Panc1 (cell line): ENCODE measurements at regions not wholly inside any gene's neighbourhood (a gene's known extent, or its start where the extent isn't known, plus 50 kb on each side); places are given as distances from the start of the nearest gene placed in this dataset.
"Not testable (repeated sequence)": the region's sequence is repeated elsewhere in the genome, so short reads cannot be mapped to it uniquely, and the experiment has no call there.

Source experiments
- ATAC-seq: fragments of 200-7000 bp; cut with Tn5 transposase; 2 replicates; pipeline ENCODE4 v1.9.1; 2020; ENCODE audit warnings: mild to moderate bottlenecking, moderate library complexity
- BruUV-seq: library from RNA; stranded (reverse); fragments of 400-500 nt; replicated peaks from 2 replicates; lab custom pipeline; 2021; lab: Mats Ljungman, UMichigan
- CTCF ChIA-PET: fragments of 300-600 bp; sonication (Branson Sonifier 250); formaldehyde crosslinking; loops from one replicate; lab custom pipeline; 2022; ENCODE audit warnings: antibody characterized with exemption; lab: Charles Lee
- POLR2A ChIA-PET: fragments of 300-600 bp; sonication (Branson Sonifier 250); formaldehyde crosslinking; loops from one replicate; lab custom pipeline; 2022; ENCODE audit warnings: antibody characterized with exemption; lab: Charles Lee
- DNase-seq: peaks from one replicate; pipeline ENCODE4 v3.0.0-alpha.2; 2010; ENCODE audit warnings: low read depth, low spot score
- H3K27ac ChIP-seq: 2 replicates; pipeline ENCODE4 v1.5.1; 2011; ENCODE audit warnings: mild to moderate bottlenecking, low read length, inconsistent platforms
- H3K27me3 ChIP-seq: fragments of 200-500 bp; sonication (Bioruptor generic); 2 replicates; pipeline ENCODE4 v1.6.0; 2014; ENCODE audit warnings: low read length, inconsistent platforms; ENCODE audit not compliant: control insufficient read depth, insufficient read depth
- H3K36me3 ChIP-seq: fragments of 200-500 bp; sonication (Bioruptor generic); 2 replicates; pipeline ENCODE4 v1.5.1; 2014; ENCODE audit warnings: inconsistent platforms, mild to moderate bottlenecking, low read length, moderate library complexity; ENCODE audit not compliant: control insufficient read depth, insufficient read depth
- H3K4me1 ChIP-seq: 2 replicates; pipeline ENCODE4 v1.5.1; 2011; ENCODE audit warnings: inconsistent platforms, mild to moderate bottlenecking, low read length, moderate library complexity; ENCODE audit not compliant: control insufficient read depth, insufficient read depth
- H3K4me3 ChIP-seq, 2 experiments: 2 replicates each; pipeline ENCODE4 v1.5.1; 2011 to 2012; ENCODE audit warnings: low read depth in 2 of 2, low read length in 2 of 2, mild to moderate bottlenecking in 2 of 2, inconsistent platforms in 1 of 2, moderate library complexity in 1 of 2
- H3K9me3 ChIP-seq: fragments of 200-500 bp; sonication (Bioruptor generic); 2 replicates; pipeline ENCODE4 v1.5.1; 2014; ENCODE audit warnings: low read depth, mild to moderate bottlenecking, inconsistent platforms, low read length, moderate library complexity; ENCODE audit not compliant: control insufficient read depth, insufficient read depth
- CTCF ChIP-seq: fragments of 450-650 bp; IDR thresholded peaks from 2 replicates; pipeline ENCODE4 v1.5.1; 2017; ENCODE audit warnings: mild to moderate bottlenecking
- POLR2AphosphoS5 ChIP-seq: IDR thresholded peaks from 2 replicates; pipeline ENCODE4 v1.6.1; 2012; ENCODE audit warnings: mild to moderate bottlenecking, low read depth, low read length, moderate library complexity
- REST ChIP-seq, 2 experiments: IDR thresholded peaks; 2 replicates each; pipeline ENCODE4 v1.6.1; 2011 to 2012; ENCODE audit warnings: low read depth in 2 of 2, control low read depth in 1 of 2, low read length in 1 of 2, mild to moderate bottlenecking in 1 of 2, moderate library complexity in 1 of 2; ENCODE audit not compliant: insufficient read depth in 1 of 2
- SIN3A ChIP-seq: IDR thresholded peaks from 2 replicates; pipeline ENCODE4 v1.6.1; 2012; ENCODE audit warnings: low read depth, mild to moderate bottlenecking, low read length, moderate library complexity, borderline replicate concordance; ENCODE audit not compliant: insufficient read depth
- TCF7L2 ChIP-seq: IDR thresholded peaks from 2 replicates; pipeline ENCODE4 v1.6.1; 2011; ENCODE audit warnings: mild to moderate bottlenecking, low read depth, low read length, inconsistent platforms
- in situ Hi-C: cut with HindIII; loops from 2 replicates; pipeline ENCODE4 v1.10.0; 2016; ENCODE audit warnings: low sequenced_read_pairs, low pct_unique_long_range_greater_than_20kb
- intact Hi-C: fragments of 100-400 bp; cut with micrococcal nuclease; formaldehyde crosslinking; loops from one replicate; pipeline ENCODE4 v1.10.0; 2022; ENCODE audit not compliant: unreplicated experiment

GRCh38 chrX:128954697-128955096 is 568.6 kb downstream of the SMARCA1 start:
- H3K9me3 ChIP-seq, intact Hi-C loops, H3K27me3 ChIP-seq, POLR2A ChIA-PET, ATAC-seq, H3K27ac ChIP-seq, in situ Hi-C loops, H3K4me3 ChIP-seq, H3K4me1 ChIP-seq, H3K36me3 ChIP-seq, CTCF ChIA-PET, BruUV-seq, DNase-seq: not testable (repeated sequence)

- H3K9me3 ChIP-seq = no peaks in the 10 kb centered on the region
- H3K27me3 ChIP-seq = no peaks in the 10 kb centered on the region
- ChIA-PET CTCF (no interaction called here), POLR2A (no interaction called here)
- intact Hi-C loops (no loop called here), in situ Hi-C loops (no loop called here)
- TF ChIP-seq SIN3A (no peak), TCF7L2 (no peak), POLR2AphosphoS5 (no peak), REST (IDR thresholded peaks at IDR 0.05; ENCODE audit: insufficient read depth in 1 of 2, low read depth in 2 of 2, low read length in 1 of 2) (no peak), CTCF (no peak)
- BruUV-seq = no TSS peak
- H3K27ac ChIP-seq = no peak overlapping the region
- H3K36me3 ChIP-seq = no peaks in the 10 kb centered on the region
- ATAC-seq = no peak
- no peak for DNase-seq
- no peak overlapping the region for H3K4me3 ChIP-seq
- no peaks in the 10 kb centered on the region for H3K4me1 ChIP-seq
These were observed 592.2 kb downstream of the SMARCA1 start for GRCh38 chrX:128931071-128931470.

GRCh38 chrX:128929271-128930057 is 593.8 kb downstream of the SMARCA1 start:
- CTCF ChIA-PET = no interaction called here
- POLR2A ChIA-PET = no interaction called here
- TF ChIP-seq POLR2AphosphoS5 (no peak), TCF7L2 (no peak), SIN3A (no peak), CTCF (no peak), REST (IDR thresholded peaks at IDR 0.05; ENCODE audit: insufficient read depth in 1 of 2, low read depth in 2 of 2, low read length in 1 of 2) (no peak)
- DNase-seq = no peak
- ATAC-seq = no peak
- Histone ChIP-seq H3K4me3 (no peak overlapping the region), H3K36me3 (no peaks in the 10 kb centered on the region), H3K27me3 (no peaks in the 10 kb centered on the region), H3K4me1 (no peaks in the 10 kb centered on the region), H3K9me3 (no peaks in the 10 kb centered on the region), H3K27ac (no peak overlapping the region)
- BruUV-seq = no TSS peak
- intact Hi-C loops (no loop called here), in situ Hi-C loops (no loop called here)
